Glutamatergic neuron (in vitro differentiated cells): ENCODE measurements at regions not wholly inside any gene's neighbourhood (a gene's known extent, or its start where the extent isn't known, plus 50 kb on each side); places are given as distances from the start of the nearest gene placed in this dataset.

Experiments used
- DNase-seq: peaks from one replicate; pipeline ENCODE4 v3.0.0; 2022
- H3K27ac Mint-ChIP-seq: one replicate; pipeline ENCODE4 v1.8.0; 2020; ENCODE audit warnings: mild to moderate bottlenecking, mixed read lengths, inconsistent platforms; ENCODE audit not compliant: unreplicated experiment
- H3K27me3 Mint-ChIP-seq: one replicate; pipeline ENCODE4 v1.8.0; 2020; ENCODE audit warnings: mild to moderate bottlenecking, moderate library complexity, mixed read lengths, inconsistent platforms; ENCODE audit not compliant: unreplicated experiment
- H3K36me3 Mint-ChIP-seq: one replicate; pipeline ENCODE4 v1.8.0; 2020; ENCODE audit warnings: mild to moderate bottlenecking, mixed read lengths, inconsistent platforms; ENCODE audit not compliant: unreplicated experiment
- H3K4me1 Mint-ChIP-seq: one replicate; pipeline ENCODE4 v1.8.0; 2020; ENCODE audit warnings: mild to moderate bottlenecking, low read depth, mixed read lengths, inconsistent platforms; ENCODE audit not compliant: unreplicated experiment
- H3K4me3 Mint-ChIP-seq: one replicate; pipeline ENCODE4 v1.8.0; 2020; ENCODE audit warnings: mild to moderate bottlenecking, mixed read lengths, inconsistent platforms; ENCODE audit not compliant: unreplicated experiment
- H3K9me3 Mint-ChIP-seq: one replicate; pipeline ENCODE4 v1.8.0; 2020; ENCODE audit warnings: mild to moderate bottlenecking, moderate library complexity, mixed read lengths, inconsistent platforms; ENCODE audit not compliant: unreplicated experiment
- TF ChIP-seq, protein P1 (sequence below): fragments of 200-600 bp; sonication (generic); IDR thresholded peaks from one replicate; pipeline ENCODE4 v1.5.0; 2021; ENCODE audit not compliant: partially characterized antibody, unreplicated experiment

DNA sequence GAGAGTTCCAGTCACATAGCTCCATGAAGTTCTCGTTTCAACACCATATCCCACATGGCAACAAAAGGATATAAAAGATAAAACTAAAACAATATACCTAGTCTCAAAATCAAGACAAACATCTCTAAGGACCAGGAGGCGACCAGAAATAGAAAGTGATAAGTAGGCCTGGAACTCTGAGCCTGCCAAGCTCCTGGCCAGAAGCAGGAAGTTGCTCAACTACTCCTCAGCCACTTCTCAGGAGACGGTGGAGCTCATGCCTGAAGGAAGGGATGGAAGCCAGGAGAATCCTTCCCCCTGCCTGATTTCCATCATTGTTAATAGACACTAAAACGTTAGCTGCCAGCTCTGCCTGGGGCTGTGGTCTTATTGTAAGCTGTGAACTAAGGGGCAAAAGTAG, 94.7 kb downstream of the DISP1 start:
- H3K27me3 Mint-ChIP-seq = no peaks in the 10 kb centered on the region
- H3K4me3 Mint-ChIP-seq = no peak overlapping the region
- H3K9me3 Mint-ChIP-seq = no peaks in the 10 kb centered on the region
- no peak for DNase-seq
- TF ChIP-seq, protein P1, sequence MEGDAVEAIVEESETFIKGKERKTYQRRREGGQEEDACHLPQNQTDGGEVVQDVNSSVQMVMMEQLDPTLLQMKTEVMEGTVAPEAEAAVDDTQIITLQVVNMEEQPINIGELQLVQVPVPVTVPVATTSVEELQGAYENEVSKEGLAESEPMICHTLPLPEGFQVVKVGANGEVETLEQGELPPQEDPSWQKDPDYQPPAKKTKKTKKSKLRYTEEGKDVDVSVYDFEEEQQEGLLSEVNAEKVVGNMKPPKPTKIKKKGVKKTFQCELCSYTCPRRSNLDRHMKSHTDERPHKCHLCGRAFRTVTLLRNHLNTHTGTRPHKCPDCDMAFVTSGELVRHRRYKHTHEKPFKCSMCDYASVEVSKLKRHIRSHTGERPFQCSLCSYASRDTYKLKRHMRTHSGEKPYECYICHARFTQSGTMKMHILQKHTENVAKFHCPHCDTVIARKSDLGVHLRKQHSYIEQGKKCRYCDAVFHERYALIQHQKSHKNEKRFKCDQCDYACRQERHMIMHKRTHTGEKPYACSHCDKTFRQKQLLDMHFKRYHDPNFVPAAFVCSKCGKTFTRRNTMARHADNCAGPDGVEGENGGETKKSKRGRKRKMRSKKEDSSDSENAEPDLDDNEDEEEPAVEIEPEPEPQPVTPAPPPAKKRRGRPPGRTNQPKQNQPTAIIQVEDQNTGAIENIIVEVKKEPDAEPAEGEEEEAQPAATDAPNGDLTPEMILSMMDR = no peak
- H3K27ac Mint-ChIP-seq = no peak overlapping the region
- H3K4me1 Mint-ChIP-seq = peaks cover 8% of the 10 kb centered on the region
- no peaks in the 10 kb centered on the region for H3K36me3 Mint-ChIP-seq

DNA sequence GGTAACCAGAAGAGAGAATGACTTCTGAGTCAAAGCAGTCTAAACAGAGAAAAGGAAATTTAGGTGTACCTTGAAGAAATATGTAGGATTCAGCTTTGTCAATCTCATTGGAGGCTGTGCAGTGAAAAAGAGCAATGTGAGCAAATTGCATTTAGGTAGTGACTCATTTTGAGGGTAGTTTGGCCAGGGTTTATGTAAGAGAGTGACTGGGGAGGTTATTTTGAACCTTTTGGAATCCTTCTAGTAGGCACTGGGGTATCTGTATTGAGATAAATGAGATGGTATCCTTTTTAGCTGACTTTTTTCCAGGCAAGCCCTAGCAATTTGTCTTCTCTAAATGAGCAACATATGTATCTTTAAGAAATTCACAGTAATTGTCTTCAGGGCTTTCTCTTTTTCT, 95.9 kb downstream of the DISP1 start:
- Mint-ChIP-seq H3K36me3 (no peaks in the 10 kb centered on the region), H3K4me1 (peaks cover 8% of the 10 kb centered on the region), H3K4me3 (no peak overlapping the region), H3K9me3 (no peaks in the 10 kb centered on the region), H3K27me3 (no peaks in the 10 kb centered on the region), H3K27ac (no peak overlapping the region)
- TF ChIP-seq, protein P1 = no peak
- no peak for DNase-seq

DNA sequence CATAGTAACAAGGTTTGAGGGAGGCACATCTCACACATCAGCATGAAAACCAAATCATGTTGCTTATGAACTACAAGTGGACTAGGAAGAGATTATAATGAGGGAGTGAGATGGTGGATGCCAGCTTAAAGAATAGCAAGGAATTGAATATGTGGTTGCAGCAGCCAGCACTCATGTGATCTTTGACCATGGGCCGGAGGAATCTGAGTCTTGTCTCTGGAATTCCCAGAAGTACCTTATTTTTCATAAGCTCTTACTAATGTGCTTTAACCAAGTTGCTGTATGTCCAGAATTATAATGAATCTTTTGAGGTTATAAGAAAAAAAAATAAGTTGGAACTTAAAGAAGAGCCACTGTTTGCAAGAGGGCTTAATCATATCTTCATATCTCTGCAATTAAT, 97.0 kb downstream of the DISP1 start:
- no peak overlapping the region for H3K4me3 Mint-ChIP-seq
- no peak overlapping the region for H3K27ac Mint-ChIP-seq
- H3K27me3 Mint-ChIP-seq = no peaks in the 10 kb centered on the region
- H3K4me1 Mint-ChIP-seq = peaks cover 4% of the 10 kb centered on the region
- TF ChIP-seq, protein P1 = no peak
- no peak for DNase-seq
- no peaks in the 10 kb centered on the region for H3K9me3 Mint-ChIP-seq
- peaks cover 3% of the 10 kb centered on the region for H3K36me3 Mint-ChIP-seq

DNA sequence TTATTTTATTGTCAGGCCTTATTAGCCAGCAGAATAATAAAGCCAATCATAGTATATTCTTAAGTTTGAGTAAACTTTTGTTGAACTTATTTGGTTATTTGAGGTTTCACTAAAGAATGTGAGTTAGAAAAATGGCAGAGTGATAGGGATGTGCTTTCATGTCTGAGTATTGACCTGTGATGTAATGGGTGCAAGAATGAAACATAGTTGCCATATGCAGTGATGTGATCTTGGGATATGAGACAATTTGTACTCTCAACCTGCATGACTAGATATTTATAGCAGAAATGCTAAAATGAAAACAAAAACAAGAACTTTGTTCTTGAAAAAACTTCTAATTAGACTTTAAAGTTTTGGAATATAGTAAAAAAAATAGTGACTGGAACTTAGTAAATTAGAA, 97.9 kb downstream of the DISP1 start:
- TF ChIP-seq, protein P1 = no peak
- no peak overlapping the region for H3K4me3 Mint-ChIP-seq
- no peaks in the 10 kb centered on the region for H3K27me3 Mint-ChIP-seq
- DNase-seq = no peak
- no peaks in the 10 kb centered on the region for H3K4me1 Mint-ChIP-seq
- H3K36me3 Mint-ChIP-seq = peaks cover 7% of the 10 kb centered on the region
- no peak overlapping the region for H3K27ac Mint-ChIP-seq
- no peaks in the 10 kb centered on the region for H3K9me3 Mint-ChIP-seq

DNA sequence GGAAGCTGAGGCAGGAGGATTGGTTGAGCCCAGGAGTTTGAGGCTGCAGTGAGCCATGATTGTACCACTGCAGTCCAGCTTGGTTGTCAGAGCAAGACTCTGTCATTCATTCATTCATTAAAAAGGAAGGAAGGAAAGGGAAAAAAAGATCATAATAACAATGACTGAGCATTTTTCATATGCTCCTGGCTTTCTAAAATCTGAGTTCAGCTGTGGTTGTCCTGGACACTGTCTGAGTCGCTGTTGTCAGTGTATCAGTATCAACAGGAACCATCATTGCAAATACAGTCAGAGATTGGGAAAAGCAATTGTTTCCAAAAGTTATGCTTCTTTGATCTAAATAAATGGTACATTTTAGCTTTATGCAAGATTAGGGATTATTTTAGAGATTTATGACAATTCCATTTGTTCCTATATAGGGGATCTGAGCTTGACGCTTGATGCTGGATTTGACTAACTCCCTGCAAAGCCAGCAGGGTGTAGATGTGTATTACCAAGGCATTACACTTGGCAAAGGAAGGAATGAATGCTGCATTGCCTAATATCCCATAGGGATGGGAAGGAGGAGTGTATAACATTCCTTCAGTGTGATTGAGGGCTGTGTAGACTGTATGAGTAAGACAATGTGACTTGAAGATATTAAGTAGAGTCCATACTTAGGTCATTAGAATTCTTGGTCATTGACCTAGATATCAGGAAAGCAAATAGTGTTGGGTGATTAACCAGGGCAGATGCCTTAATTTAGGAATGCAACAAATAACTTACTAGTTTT, 100.2 kb downstream of the DISP1 start:
- Mint-ChIP-seq H3K27ac (no peak overlapping the region), H3K4me1 (peaks cover 10% of the 10 kb centered on the region), H3K27me3 (no peaks in the 10 kb centered on the region), H3K9me3 (no peaks in the 10 kb centered on the region), H3K4me3 (no peak overlapping the region), H3K36me3 (peaks cover 7% of the 10 kb centered on the region)
- DNase-seq = no peak
- TF ChIP-seq, protein P1 = no peak
